Progenitor cell of endocrine pancreas (in vitro differentiated cells): ENCODE measurements at regions not wholly inside any gene's neighbourhood (a gene's known extent, or its start where the extent isn't known, plus 50 kb on each side); places are given as distances from the start of the nearest gene placed in this dataset.

Source experiments
- DNase-seq: peaks from one replicate; pipeline ENCODE4 v3.0.0; 2021; ENCODE audit warnings: low spot score; ENCODE audit not compliant: unreplicated experiment
- H3K27ac Mint-ChIP-seq: 2 replicates; pipeline ENCODE4 v1.8.0; 2021; ENCODE audit warnings: mild to moderate bottlenecking, moderate library complexity, mixed read lengths
- H3K27me3 Mint-ChIP-seq: 2 replicates; pipeline ENCODE4 v1.8.0; 2021; ENCODE audit warnings: mixed read lengths
- H3K36me3 Mint-ChIP-seq: 2 replicates; pipeline ENCODE4 v1.8.0; 2022; ENCODE audit warnings: mixed read lengths; ENCODE audit not compliant: insufficient read depth
- H3K4me1 Mint-ChIP-seq: 2 replicates; pipeline ENCODE4 v1.8.0; 2021; ENCODE audit warnings: low read depth, mixed read lengths
- H3K4me3 Mint-ChIP-seq: 2 replicates; pipeline ENCODE4 v1.8.0; 2021; ENCODE audit warnings: low read depth, mild to moderate bottlenecking, moderate library complexity, mixed read lengths
- H3K9me3 Mint-ChIP-seq: 2 replicates; pipeline ENCODE4 v1.8.0; 2021; ENCODE audit warnings: low read depth, mixed read lengths
- TF ChIP-seq, protein P1 (sequence below): fragments of 200-600 bp; sonication (generic); IDR thresholded peaks from one replicate; pipeline ENCODE4 v1.5.0; 2021; ENCODE audit warnings: antibody characterized with exemption, mild to moderate bottlenecking; ENCODE audit not compliant: unreplicated experiment

DNA sequence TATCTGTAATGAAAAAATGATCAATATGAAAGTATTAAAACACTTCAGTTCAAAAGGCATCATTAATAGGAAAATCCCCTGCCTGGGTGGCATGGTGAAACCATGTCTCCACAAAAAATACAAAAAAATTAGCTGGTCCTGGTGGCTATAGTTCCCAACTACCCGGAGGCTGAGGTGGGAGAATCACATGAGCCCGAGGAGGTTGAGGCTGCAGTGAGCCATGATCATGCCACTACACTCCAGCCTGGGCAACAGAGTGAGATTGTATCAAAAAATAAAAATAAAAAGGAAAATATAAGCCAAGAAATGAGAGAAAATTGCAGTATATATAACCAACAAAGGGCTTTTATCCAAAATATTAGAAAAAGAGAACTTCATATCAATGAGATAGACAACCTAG, 71.6 kb upstream of the MYCN start:
- Mint-ChIP-seq H3K27ac (no peak overlapping the region), H3K4me1 (no peaks in the 10 kb centered on the region), H3K36me3 (no peaks in the 10 kb centered on the region), H3K27me3 (no peaks in the 10 kb centered on the region), H3K9me3 (no peaks in the 10 kb centered on the region), H3K4me3 (no peak overlapping the region)
- no peak for DNase-seq
- TF ChIP-seq, protein P1, sequence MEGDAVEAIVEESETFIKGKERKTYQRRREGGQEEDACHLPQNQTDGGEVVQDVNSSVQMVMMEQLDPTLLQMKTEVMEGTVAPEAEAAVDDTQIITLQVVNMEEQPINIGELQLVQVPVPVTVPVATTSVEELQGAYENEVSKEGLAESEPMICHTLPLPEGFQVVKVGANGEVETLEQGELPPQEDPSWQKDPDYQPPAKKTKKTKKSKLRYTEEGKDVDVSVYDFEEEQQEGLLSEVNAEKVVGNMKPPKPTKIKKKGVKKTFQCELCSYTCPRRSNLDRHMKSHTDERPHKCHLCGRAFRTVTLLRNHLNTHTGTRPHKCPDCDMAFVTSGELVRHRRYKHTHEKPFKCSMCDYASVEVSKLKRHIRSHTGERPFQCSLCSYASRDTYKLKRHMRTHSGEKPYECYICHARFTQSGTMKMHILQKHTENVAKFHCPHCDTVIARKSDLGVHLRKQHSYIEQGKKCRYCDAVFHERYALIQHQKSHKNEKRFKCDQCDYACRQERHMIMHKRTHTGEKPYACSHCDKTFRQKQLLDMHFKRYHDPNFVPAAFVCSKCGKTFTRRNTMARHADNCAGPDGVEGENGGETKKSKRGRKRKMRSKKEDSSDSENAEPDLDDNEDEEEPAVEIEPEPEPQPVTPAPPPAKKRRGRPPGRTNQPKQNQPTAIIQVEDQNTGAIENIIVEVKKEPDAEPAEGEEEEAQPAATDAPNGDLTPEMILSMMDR = no peak

DNA sequence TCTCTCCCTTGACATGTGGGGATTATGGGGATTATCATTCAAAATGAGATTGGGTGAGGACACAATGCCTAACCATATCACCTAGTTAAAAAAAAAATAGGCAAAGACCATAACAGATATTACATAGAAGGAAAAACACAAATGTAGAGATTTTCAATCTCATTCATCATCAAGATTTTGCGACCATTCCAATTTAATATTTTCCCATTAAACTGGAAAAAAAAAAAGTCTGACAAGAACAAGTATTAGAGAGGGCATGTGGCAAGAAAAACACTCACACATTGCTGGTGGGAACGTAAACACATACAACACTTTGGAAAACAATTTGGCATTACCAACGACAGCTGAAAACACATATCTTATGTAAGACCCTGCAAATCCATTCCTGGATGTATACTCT, 71.0 kb upstream of the MYCN start:
- Mint-ChIP-seq H3K27me3 (no peaks in the 10 kb centered on the region), H3K4me3 (no peak overlapping the region), H3K4me1 (no peaks in the 10 kb centered on the region), H3K27ac (no peak overlapping the region), H3K36me3 (no peaks in the 10 kb centered on the region), H3K9me3 (no peaks in the 10 kb centered on the region)
- no peak for DNase-seq
- TF ChIP-seq, protein P1 = no peak

DNA sequence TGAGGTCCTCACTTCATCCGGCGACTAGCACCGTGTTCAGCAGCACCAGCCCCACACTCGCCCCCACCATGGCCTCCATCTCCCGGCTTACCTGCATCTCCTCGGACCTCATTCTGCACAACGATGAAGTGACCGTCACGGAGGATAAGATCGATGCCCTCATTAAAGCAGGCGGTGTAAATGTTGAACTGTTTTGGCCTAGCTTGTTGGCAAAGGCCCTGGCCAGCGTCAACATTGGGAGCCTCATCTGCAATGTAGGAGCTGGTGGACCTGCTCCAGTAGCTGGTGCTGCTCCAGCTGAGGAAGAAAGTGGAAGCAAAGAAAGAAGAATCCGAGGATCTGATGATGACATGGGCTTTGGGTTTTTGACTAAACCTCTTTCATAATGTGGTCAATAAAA, 70.5 kb upstream of the MYCN start:
- H3K9me3 Mint-ChIP-seq = no peaks in the 10 kb centered on the region
- no peaks in the 10 kb centered on the region for H3K4me1 Mint-ChIP-seq
- no peaks in the 10 kb centered on the region for H3K36me3 Mint-ChIP-seq
- no peak for DNase-seq
- H3K4me3 Mint-ChIP-seq = no peak overlapping the region
- TF ChIP-seq, protein P1 = no peak
- H3K27ac Mint-ChIP-seq = no peak overlapping the region
- H3K27me3 Mint-ChIP-seq = no peaks in the 10 kb centered on the region

- Mint-ChIP-seq H3K4me3 (no peak overlapping the region), H3K36me3 (no peaks in the 10 kb centered on the region), H3K27me3 (no peaks in the 10 kb centered on the region), H3K27ac (no peak overlapping the region), H3K4me1 (no peaks in the 10 kb centered on the region), H3K9me3 (no peaks in the 10 kb centered on the region)
- TF ChIP-seq, protein P1 = no peak
- DNase-seq = no peak
Observed at GRCh38 chr2:15870565-15870964, 69.8 kb upstream of the MYCN start.

DNA sequence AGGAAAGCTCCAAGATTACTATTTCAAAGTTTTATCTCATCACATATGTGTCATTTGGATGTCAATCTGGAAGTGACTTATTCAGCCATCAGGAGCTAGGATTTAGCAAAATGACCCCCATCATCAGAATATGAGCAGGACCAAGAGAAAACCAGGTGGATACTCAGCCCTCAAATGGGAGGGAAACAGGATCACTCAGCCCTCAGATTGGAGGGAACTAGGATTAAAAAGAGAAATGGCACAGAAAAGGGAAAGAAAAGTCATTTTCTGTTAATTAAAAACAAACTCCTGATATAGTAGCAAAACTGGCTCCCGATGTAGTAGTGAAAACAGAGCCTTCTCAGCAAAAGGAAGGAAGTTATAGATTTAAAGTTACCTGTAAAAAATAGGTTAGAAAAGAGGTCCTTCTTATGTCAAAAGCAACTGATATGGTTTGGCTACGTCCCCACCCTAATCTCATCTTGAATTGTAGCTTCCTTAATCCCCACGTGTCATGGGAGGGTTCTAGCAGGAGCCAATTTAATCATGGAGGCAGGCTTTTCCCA, 69.0 kb upstream of the MYCN start:
- Mint-ChIP-seq H3K4me1 (no peaks in the 10 kb centered on the region), H3K27ac (no peak overlapping the region), H3K4me3 (no peak overlapping the region), H3K9me3 (no peaks in the 10 kb centered on the region), H3K36me3 (no peaks in the 10 kb centered on the region), H3K27me3 (no peaks in the 10 kb centered on the region)
- no peak for DNase-seq
- TF ChIP-seq, protein P1 = no peak
